ENCODE measurements at regions not wholly inside any gene's neighbourhood (a gene's known extent, or its start where the extent isn't known, plus 50 kb on each side); places are given as distances from the start of the nearest gene placed in this dataset.

- no peaks in the 10 kb centered on the region for H3K27me3 ChIP-seq (ENCODE audit: insufficient read depth, low read length)
- H3K4me1 ChIP-seq (ENCODE audit: insufficient read depth, low read length) = no peaks in the 10 kb centered on the region
- no peak overlapping the region for H3K27ac ChIP-seq (ENCODE audit: low read length)
- H3K9me3 ChIP-seq (ENCODE audit: insufficient read depth, low read depth, low read length) = no peaks in the 10 kb centered on the region
- H3K4me3 ChIP-seq (ENCODE audit: low read length) = no peak overlapping the region
- H3K36me3 ChIP-seq (ENCODE audit: insufficient read depth, low read depth, low read length) = no peaks in the 10 kb centered on the region
- H3K9ac ChIP-seq (ENCODE audit: low read depth, low read length) = no peak overlapping the region
These were observed 400.4 kb downstream of the CDC14C start for GRCh38 chr7:49324707-49325106.

GRCh38 chr7:49325571-49325970 is 401.2 kb downstream of the CDC14C start:
- no peak overlapping the region for H3K27ac ChIP-seq (ENCODE audit: low read length)
- H3K27me3 ChIP-seq (ENCODE audit: insufficient read depth, low read length) = no peaks in the 10 kb centered on the region
- no peaks in the 10 kb centered on the region for H3K9me3 ChIP-seq (ENCODE audit: insufficient read depth, low read depth, low read length)
- no peaks in the 10 kb centered on the region for H3K4me1 ChIP-seq (ENCODE audit: insufficient read depth, low read length)
- no peaks in the 10 kb centered on the region for H3K36me3 ChIP-seq (ENCODE audit: insufficient read depth, low read depth, low read length)
- no peak overlapping the region for H3K4me3 ChIP-seq (ENCODE audit: low read length)
- no peak overlapping the region for H3K9ac ChIP-seq (ENCODE audit: low read depth, low read length)

GRCh38 chr7:49327155-49327554 is 402.8 kb downstream of the CDC14C start:
- Histone ChIP-seq H3K9ac (ENCODE audit: low read depth, low read length) (no peak overlapping the region), H3K4me1 (ENCODE audit: insufficient read depth, low read length) (no peaks in the 10 kb centered on the region), H3K27ac (ENCODE audit: low read length) (no peak overlapping the region), H3K36me3 (ENCODE audit: insufficient read depth, low read depth, low read length) (no peaks in the 10 kb centered on the region), H3K9me3 (ENCODE audit: insufficient read depth, low read depth, low read length) (no peaks in the 10 kb centered on the region), H3K27me3 (ENCODE audit: insufficient read depth, low read length) (no peaks in the 10 kb centered on the region), H3K4me3 (ENCODE audit: low read length) (no peak overlapping the region)

GRCh38 chr7:49333180-49333881 is 409.0 kb downstream of the CDC14C start:
- no peak overlapping the region for H3K27ac ChIP-seq (ENCODE audit: low read length)
- no peaks in the 10 kb centered on the region for H3K9me3 ChIP-seq (ENCODE audit: insufficient read depth, low read depth, low read length)
- H3K36me3 ChIP-seq (ENCODE audit: insufficient read depth, low read depth, low read length) = no peaks in the 10 kb centered on the region
- H3K9ac ChIP-seq (ENCODE audit: low read depth, low read length) = no peak overlapping the region
- H3K4me3 ChIP-seq (ENCODE audit: low read length) = no peak overlapping the region
- H3K4me1 ChIP-seq (ENCODE audit: insufficient read depth, low read length) = no peaks in the 10 kb centered on the region
- no peaks in the 10 kb centered on the region for H3K27me3 ChIP-seq (ENCODE audit: insufficient read depth, low read length)

GRCh38 chr7:49341849-49342248 is 417.5 kb downstream of the CDC14C start:
- no peaks in the 10 kb centered on the region; the same call in 1 of the 2 replicates for H3K4me1 ChIP-seq (ENCODE audit: insufficient read depth, low read length)
- H3K9me3 ChIP-seq (ENCODE audit: insufficient read depth, low read depth, low read length) = peaks cover 4% of the 10 kb centered on the region; the same call in 1 of the 2 replicates
- H3K27ac ChIP-seq (ENCODE audit: low read length) = no peak overlapping the region
- H3K4me3 ChIP-seq (ENCODE audit: low read length) = no peak overlapping the region
- no peaks in the 10 kb centered on the region for H3K36me3 ChIP-seq (ENCODE audit: insufficient read depth, low read depth, low read length)
- no peak overlapping the region for H3K9ac ChIP-seq (ENCODE audit: low read depth, low read length)
- no peaks in the 10 kb centered on the region for H3K27me3 ChIP-seq (ENCODE audit: insufficient read depth, low read length)

- Histone ChIP-seq H3K4me1 (ENCODE audit: insufficient read depth, low read length) (no peaks in the 10 kb centered on the region; the same call in 1 of the 2 replicates), H3K4me3 (ENCODE audit: low read length) (no peak overlapping the region), H3K27ac (ENCODE audit: low read length) (no peak overlapping the region), H3K9me3 (ENCODE audit: insufficient read depth, low read depth, low read length) (peaks cover 4% of the 10 kb centered on the region; the same call in 1 of the 2 replicates), H3K9ac (ENCODE audit: low read depth, low read length) (no peak overlapping the region), H3K36me3 (ENCODE audit: insufficient read depth, low read depth, low read length) (no peaks in the 10 kb centered on the region), H3K27me3 (ENCODE audit: insufficient read depth, low read length) (no peaks in the 10 kb centered on the region)
These were observed 420.2 kb downstream of the CDC14C start for GRCh38 chr7:49344556-49344955.

- no peak overlapping the region for H3K4me3 ChIP-seq (ENCODE audit: low read length)
- no peak overlapping the region for H3K27ac ChIP-seq (ENCODE audit: low read length)
- H3K27me3 ChIP-seq (ENCODE audit: insufficient read depth, low read length) = no peaks in the 10 kb centered on the region
- no peaks in the 10 kb centered on the region; the same call in 1 of the 2 replicates for H3K4me1 ChIP-seq (ENCODE audit: insufficient read depth, low read length)
- peaks cover 4% of the 10 kb centered on the region; the same call in 1 of the 2 replicates for H3K9me3 ChIP-seq (ENCODE audit: insufficient read depth, low read depth, low read length)
- no peaks in the 10 kb centered on the region for H3K36me3 ChIP-seq (ENCODE audit: insufficient read depth, low read depth, low read length)
- no peak overlapping the region for H3K9ac ChIP-seq (ENCODE audit: low read depth, low read length)
These were observed 422.0 kb downstream of the CDC14C start for GRCh38 chr7:49346195-49346899.

GRCh38 chr7:49367072-49367471 is 406.4 kb upstream of the VWC2 start:
- Histone ChIP-seq H3K9me3 (ENCODE audit: insufficient read depth, low read depth, low read length) (peaks cover 6% of the 10 kb centered on the region; the same call in 1 of the 2 replicates), H3K9ac (ENCODE audit: low read depth, low read length) (no peak overlapping the region), H3K27ac (ENCODE audit: low read length) (no peak overlapping the region), H3K36me3 (ENCODE audit: insufficient read depth, low read depth, low read length) (no peaks in the 10 kb centered on the region), H3K4me3 (ENCODE audit: low read length) (no peak overlapping the region), H3K4me1 (ENCODE audit: insufficient read depth, low read length) (no peaks in the 10 kb centered on the region), H3K27me3 (ENCODE audit: insufficient read depth, low read length) (no peaks in the 10 kb centered on the region)

- H3K9ac ChIP-seq (ENCODE audit: low read depth, low read length) = no peak overlapping the region
- H3K36me3 ChIP-seq (ENCODE audit: insufficient read depth, low read depth, low read length) = no peaks in the 10 kb centered on the region
- no peak overlapping the region for H3K27ac ChIP-seq (ENCODE audit: low read length)
- no peaks in the 10 kb centered on the region for H3K27me3 ChIP-seq (ENCODE audit: insufficient read depth, low read length)
- H3K9me3 ChIP-seq (ENCODE audit: insufficient read depth, low read depth, low read length) = no peaks in the 10 kb centered on the region
- no peak overlapping the region for H3K4me3 ChIP-seq (ENCODE audit: low read length)
- H3K4me1 ChIP-seq (ENCODE audit: insufficient read depth, low read length) = no peaks in the 10 kb centered on the region
These were observed 401.7 kb upstream of the VWC2 start for GRCh38 chr7:49371771-49372170.

- Histone ChIP-seq H3K4me1 (ENCODE audit: insufficient read depth, low read length) (no peaks in the 10 kb centered on the region), H3K4me3 (ENCODE audit: low read length) (no peak overlapping the region), H3K27ac (ENCODE audit: low read length) (no peak overlapping the region), H3K27me3 (ENCODE audit: insufficient read depth, low read length) (no peaks in the 10 kb centered on the region), H3K9ac (ENCODE audit: low read depth, low read length) (no peak overlapping the region), H3K36me3 (ENCODE audit: insufficient read depth, low read depth, low read length) (no peaks in the 10 kb centered on the region), H3K9me3 (ENCODE audit: insufficient read depth, low read depth, low read length) (peaks cover 6% of the 10 kb centered on the region; the same call in 1 of the 2 replicates)
These were observed 396.5 kb upstream of the VWC2 start for GRCh38 chr7:49376817-49377375.

GRCh38 chr7:49386792-49387191 is 386.6 kb upstream of the VWC2 start:
- Histone ChIP-seq H3K4me1 (ENCODE audit: insufficient read depth, low read length) (peaks cover 4% of the 10 kb centered on the region; the same call in 1 of the 2 replicates), H3K27me3 (ENCODE audit: insufficient read depth, low read length) (no peaks in the 10 kb centered on the region), H3K36me3 (ENCODE audit: insufficient read depth, low read depth, low read length) (no peaks in the 10 kb centered on the region), H3K4me3 (ENCODE audit: low read length) (no peak overlapping the region), H3K9ac (ENCODE audit: low read depth, low read length) (no peak overlapping the region), H3K27ac (ENCODE audit: low read length) (no peak overlapping the region), H3K9me3 (ENCODE audit: insufficient read depth, low read depth, low read length) (peaks cover 10% of the 10 kb centered on the region)
